ENCODE measurements at regions not wholly inside any gene's neighbourhood (a gene's known extent, or its start where the extent isn't known, plus 50 kb on each side); places are given as distances from the start of the nearest gene placed in this dataset.
"Not testable (repeated sequence)": the region's sequence is repeated elsewhere in the genome, so short reads cannot be mapped to it uniquely, and the experiment has no call there.

DNA sequence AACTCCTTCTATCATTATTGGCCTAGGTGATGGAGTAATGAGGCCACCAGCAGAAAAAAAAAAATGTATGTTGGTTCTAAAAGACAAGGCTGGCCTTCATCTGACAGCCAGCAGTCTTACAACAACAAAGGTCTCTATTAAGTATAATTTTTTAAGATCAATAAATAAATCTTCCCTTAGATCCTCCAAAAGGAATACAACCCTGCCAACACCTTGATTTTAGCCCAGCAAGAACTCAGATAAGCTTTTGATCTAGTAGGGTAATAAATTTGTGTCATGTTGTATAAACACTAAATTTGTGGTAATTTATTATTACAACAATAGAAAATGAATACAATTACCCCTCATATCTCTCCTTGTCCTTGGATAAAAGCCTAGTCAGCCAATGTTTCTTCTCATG lies 633.2 kb upstream of the FAM174A start:
- no peak for DNase-seq (ENCODE audit: low read depth)

DNA sequence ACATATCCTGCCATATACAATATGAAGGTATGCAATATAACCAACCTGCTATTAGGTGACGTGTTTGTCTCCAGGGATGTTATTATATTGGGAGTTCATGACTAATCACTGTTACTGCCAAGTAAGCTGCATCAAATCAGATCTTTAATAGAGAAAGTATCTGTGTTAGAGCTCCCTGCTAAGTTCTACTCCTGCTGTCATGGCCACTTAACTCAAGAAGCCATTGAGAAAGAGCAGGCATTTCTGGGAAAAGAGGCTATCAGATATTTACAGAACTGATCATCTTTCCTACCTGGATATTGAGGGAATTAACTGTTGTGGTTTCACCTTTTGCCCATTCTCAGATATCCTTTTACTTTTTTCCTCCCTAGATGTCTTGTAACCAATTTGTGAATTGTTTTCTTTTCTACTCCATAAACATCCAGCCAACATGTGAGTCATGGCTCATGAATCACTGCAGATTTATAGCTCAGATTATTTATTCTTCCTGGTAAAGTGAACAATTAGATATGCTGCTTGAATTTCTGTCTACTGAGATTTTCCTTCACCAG lies 634.8 kb upstream of the FAM174A start:
- DNase-seq (ENCODE audit: low read depth): no peak

DNA sequence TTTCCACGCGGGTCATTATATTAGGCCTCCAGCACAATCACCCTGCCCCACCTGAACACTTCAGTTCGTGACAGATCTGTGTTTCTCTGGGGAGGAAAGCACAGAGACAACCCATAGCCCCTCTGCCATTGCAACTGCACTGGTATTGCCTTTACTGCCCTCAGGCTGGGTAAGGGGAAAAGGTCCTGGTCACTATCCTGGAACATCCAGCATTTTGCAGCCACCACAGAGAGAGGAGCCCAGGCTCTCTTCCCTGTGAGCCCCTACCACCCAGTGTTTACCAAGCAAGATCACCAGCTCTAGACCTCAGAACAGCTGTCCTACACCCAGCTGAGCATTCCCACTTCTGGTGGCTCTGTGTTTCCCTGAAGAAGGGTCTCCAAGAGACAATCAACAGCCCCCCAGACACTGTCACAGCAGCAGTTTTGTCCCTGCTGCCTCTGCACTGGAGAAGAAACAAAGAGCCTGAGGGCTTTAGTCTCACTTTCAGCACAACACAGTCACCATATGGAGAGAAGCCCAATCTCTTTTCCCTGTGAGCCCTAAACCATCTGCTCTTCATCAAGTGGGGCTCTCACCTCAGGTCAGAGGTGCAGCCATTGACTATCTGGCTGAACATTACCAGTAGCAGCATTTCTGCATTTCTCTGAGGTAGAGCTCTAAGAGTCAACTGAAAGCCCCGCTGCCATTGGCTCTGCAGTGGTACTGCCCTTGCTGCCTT lies 655.2 kb upstream of the FAM174A start:
- DNase-seq (ENCODE audit: low read depth): no peak

DNA sequence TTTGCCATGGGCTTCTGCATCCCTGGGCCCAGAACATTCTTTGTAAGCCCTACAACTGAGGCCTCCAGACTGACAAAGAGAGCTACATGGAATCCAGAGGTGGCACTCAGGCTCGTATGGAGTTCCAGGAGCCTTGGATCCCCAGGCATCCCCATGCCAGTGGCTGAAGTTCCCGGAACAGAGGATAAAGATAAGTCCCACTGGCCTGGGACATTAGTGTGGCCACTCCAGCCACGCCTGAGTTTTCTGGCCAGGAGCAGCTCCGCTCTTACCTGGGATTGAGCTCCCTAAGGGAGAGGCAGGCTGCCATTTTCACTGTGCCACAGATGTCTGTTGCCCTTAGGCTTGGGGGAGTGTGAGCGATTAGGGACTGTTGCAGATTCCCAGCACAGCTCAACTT lies 656.3 kb upstream of the FAM174A start:
- DNase-seq (ENCODE audit: low read depth): no peak

DNA sequence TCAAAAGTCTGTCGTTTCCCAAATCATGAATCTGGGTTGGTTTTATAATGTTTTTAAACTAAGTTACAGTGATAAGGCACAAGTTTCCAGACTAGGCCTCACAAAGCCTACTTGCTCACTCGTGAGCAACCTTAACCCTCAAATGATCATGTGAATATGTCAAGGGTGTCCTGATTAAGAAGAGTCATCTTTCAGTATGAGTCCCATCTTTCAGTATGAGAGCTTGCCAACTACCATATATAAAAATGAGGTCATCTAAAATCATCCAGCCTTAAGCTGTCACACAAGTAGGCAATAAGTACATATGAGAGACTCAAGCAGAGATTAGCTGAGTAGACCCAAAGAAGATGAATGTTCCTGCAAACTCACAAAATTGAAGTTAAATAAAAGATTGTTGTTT lies 668.4 kb upstream of the FAM174A start:
- no peak for DNase-seq (ENCODE audit: low read depth)

DNA sequence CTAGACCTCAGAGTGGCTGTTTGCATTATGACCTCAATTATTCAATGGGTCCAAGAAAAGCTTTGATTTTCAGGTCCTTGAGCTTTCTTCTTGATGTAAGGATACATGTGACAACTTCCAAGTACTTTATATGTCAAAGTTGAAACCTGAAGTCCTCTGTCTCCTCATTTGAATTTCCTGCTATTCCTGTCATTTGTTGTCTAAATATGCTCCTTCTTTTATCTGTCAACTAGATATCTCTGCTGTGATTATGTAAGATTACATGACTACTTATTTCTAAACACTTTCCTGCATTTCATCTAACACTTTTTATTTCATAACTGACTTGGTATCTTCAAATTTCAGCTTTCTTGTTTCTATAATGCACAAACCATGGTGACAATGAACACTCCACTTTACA lies 670.0 kb upstream of the FAM174A start:
- no peak for DNase-seq (ENCODE audit: low read depth)

DNA sequence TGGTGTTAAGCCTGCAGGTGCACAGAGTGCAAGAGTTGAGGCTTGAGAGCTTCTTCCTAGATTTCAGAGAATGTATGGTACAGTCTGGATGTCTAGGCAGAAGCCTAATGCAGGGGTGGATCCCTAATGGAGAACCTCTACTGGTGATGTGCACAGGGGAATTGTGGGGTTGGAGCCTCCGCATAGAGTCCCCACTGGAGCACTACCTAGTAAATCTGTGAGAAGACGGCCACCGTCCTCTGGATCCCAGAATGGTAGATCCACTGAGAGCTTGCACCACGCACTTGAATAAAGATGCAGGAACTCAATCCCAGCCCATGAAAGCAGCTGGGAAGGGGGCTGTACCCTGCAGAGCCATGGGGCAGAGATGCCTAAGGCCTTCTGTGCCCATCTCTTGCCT lies 699.4 kb upstream of the FAM174A start:
- no peak for DNase-seq (ENCODE audit: low read depth)

DNA sequence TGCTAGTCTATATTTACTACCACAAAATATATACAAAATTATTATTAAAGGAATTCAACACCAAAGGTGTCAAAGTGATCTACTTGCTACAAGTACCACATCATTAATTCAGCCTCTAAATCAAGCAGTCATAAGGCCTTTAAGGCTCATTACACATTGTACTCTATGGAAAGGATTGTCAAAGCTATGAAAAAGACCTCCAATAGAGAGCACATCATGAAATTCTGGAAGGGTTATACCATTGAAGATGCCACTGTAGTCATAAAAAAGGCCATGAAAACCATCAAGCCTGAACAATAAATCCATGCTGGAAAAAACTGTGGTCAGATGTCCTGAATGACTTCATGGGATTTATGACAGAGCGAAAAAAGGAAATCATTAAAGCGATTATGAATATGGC lies 708.0 kb upstream of the FAM174A start:
- DNase-seq (ENCODE audit: low read depth): no peak

DNA sequence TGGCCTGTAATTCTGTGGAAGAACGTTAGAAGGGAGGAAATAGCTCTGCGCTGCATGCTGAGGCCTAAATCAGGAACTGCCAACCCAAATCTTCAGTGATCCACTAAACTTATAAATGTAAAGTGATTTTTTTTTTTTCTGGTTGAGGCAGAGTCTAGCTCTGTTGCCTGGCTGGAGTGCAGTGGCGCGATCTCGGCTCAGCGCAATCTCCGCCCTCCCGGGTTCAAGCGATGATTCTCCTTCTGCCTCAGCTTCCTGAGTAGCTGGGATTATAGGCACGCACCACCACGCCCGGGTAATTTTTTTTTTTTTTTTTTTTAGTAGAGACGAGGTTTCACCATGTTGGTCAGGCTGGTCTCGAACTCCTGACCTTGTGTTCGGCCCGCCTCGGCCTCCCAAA lies 717.4 kb upstream of the FAM174A start:
- no peak for DNase-seq (ENCODE audit: low read depth)

DNA sequence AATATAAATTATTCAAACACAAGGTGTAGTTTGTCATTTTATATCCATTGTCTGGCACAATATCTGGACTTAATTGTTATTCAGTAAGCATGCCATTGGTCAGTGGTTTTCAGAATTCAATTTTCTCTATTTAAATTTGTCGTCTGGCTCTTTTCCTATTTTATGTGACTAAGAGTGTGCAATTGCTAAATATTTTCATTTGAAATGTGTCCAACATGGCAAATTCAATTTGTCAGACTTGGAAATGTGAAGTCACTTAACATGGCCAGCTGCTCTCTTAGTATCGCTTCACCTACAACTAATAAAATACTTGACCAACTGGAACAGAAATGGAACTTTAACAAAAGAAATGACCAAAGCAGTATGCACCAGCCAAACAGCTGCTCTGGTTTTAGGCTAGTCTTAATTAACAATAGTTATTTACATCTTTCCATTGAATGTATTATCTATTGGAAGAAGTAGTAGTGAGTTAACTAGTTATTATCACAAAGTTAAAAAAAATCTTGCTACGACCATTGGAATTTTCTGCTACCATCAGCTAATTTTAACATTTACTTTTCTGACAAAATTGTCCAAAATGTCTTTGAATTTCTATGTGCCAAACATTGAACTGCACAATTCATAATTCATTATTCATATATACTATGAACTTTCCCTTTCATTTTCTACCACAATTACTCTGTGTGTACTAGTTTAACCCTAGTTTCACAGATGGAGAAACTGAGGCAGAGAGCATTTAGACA lies 720.7 kb upstream of the FAM174A start:
- no peak for DNase-seq (ENCODE audit: low read depth)

DNA sequence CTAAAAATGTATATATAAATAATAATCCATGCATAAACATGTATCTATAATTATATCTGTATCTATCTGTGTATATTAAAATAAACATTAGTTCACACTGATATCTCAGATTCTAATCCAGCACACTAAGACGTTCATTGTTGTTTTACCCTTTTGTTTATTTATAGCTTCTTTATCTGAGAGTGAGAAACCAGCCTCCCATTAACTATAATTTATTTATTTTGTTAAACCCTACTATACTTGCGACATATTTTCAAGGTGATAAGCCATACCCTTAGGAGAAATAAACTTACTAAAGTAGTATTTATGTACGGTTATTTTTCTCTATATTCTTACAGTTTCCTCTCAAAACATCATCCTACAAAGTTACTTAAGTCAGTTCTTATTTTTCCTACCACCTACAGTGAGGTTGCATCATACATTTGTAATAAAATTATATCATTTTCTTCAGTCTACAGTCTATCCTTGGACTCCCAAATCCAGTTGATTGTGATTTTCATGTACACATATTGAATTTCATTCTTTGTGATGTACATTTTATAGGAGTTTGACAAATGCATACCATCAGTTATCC lies 726.4 kb upstream of the FAM174A start:
- no peak for DNase-seq (ENCODE audit: low read depth)

DNA sequence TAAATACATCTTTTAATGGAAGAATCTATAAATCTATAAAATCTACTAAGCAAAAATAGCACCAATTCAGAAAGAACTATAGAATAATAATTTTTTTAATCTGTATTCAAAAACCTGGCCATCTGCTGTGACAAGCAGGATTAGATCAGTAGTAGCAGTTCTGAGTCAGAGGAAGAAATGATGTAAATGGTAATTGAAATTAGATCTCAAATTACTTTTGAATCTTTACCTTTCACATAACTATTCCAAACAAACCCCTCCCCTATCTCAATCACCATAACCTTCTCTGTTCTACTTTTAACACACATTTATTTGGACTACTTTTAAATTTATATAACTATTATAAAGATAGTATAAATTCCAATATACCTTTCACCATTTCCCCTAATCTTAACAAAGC lies 727.8 kb upstream of the FAM174A start:
- DNase-seq (ENCODE audit: low read depth): no peak

DNA sequence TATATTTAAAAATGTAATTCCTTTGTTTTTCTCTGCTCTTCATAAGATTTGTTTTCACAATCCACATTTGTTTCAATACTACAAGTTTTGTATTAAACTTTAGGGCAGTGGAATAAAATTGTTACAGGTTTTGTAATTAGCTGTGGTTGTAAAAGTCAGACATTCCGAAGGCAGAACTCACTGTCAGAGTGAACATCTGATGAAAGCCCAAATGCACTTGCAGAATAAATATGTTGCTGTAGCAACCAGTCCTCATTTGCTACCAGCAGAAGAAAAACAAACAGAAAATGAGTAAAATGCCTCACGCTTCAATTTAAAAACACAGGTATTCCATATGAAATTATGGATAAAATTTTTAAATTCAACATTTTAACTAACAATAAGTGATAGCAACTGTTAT lies 740.1 kb upstream of the FAM174A start:
- no peak for DNase-seq (ENCODE audit: low read depth)

DNA sequence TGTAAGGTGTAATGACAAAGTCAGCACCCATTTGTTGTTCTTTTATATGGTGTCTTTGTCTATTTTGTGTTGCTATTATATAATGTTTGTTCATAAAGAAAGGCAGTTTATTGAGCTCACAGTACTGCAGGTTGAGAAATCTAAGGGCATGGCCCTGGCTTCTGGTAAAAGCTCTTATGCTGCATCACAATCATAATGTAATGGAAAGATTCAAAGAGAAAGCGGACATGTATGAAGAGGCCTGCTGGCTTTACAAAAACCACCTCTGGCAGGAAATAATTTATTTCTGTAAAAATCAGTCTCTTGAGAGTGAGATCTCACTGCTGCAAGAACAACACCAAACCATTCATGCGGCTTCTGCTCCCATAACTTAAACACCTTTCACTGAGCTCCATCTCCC lies 746.7 kb upstream of the FAM174A start:
- DNase-seq (ENCODE audit: low read depth): no peak

DNA sequence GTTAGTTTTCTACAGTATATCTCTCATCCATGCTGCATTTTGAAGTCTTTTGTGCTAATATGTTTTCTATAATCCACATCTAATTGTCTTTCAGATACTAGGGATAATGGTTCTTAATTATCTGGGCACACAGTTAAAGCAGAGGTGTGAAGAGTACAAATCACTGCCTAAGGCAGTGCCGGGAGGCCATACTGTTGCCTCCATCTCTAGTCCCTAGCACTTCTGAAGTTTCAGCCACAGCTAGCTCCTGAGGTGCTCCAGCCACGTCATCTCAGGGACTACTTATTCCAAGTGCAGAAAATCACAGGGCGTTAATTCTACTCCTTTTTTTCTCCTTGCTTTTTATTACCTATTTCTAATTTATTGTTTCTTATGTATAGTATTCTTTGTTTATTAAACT lies 760.0 kb upstream of the FAM174A start:
- no peak for DNase-seq (ENCODE audit: low read depth)

DNA sequence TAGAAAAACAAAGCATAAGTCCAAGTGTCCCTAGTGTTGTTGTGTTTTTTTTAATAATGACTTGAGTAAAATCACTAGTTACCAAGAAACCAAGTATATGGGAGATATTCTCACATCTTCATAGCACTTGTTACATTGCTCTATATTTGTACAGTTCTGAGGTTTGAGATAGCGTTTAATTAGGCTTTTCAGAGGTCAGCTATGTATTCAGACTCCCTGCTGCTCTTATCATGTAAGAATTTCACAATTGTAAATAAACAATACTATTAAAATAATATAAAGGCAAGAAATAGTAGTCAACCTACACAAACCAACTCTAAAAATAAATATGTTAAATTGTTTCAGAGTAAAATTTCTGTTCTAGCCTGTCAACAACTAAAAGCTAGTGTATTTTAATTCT lies 761.9 kb upstream of the FAM174A start:
- no peak for DNase-seq (ENCODE audit: low read depth)

DNA sequence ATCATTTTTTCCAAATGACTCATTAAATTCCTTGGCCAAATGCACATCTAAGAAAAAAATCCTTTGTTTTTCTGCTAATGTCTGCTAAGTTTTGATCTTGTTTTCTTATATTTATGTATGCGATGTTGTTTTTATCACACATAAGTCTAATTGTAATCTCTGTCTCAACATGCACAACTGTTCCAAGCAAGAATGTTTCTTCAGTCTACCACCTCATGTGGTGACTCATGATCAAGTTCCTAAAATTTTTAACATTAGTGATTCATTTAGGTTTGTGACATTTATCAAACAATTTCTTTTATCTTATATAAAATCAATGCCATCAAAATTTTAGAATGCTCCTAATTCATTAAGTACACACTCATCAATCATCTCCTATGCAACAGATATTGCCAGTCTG lies 763.9 kb upstream of the FAM174A start:
- no peak for DNase-seq (ENCODE audit: low read depth)

DNA sequence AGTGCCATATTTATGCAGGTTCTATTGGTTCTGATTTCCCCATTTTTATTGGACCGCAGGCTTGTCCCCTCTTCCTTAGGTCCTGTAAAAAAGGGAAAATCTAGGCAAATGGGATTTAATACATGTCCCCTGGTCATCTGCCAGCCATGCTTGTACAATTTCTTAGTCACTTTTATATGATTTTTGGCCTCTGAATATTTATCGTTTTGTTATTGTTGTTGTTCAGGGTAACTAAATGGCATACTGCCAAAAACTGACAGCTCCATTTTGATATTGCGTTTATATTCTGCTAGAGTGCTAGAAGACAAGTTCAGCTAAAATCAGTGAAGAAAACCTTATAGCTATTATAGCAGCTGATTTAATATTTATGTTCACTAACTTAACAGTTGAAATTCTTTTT lies 770.2 kb upstream of the FAM174A start:
- DNase-seq (ENCODE audit: low read depth): no peak

DNA sequence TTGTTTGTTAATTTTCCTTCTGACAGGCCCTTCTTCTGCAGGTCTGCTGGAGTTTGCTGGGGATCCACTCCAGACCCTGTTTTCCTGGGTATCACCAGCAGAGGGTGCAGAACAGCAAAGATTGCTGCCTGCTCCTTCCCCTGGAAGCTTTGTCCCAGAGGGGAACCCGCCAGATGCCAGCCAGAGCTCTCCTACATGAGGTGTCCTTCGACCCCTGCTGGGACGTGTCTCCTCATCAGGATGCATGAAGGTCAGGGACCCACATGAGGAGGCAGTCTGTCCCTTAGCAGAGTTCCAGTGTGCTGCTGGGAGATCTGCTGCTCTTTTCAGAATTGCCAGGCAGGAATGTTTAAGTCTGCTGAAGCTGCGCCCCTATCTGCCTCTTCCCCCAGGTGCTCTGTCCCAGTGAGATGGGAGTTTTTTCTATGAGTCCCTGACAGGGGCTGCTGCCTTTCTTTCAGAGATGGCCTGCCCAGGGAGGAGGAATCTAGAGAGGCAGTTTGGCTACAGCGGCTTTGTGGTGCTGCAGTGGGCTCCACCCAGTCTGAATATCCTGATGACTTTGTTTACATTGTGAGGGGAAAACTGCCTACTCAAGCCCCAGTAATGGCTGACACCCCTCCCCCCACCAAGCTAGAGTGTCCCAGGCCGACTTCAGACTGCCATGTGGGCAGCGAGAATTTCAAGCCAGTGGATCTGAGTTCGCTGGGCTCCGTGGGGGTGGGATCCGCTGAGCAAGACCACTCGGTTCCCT lies 772.0 kb upstream of the FAM174A start:
- no peak for DNase-seq (ENCODE audit: low read depth)

DNA sequence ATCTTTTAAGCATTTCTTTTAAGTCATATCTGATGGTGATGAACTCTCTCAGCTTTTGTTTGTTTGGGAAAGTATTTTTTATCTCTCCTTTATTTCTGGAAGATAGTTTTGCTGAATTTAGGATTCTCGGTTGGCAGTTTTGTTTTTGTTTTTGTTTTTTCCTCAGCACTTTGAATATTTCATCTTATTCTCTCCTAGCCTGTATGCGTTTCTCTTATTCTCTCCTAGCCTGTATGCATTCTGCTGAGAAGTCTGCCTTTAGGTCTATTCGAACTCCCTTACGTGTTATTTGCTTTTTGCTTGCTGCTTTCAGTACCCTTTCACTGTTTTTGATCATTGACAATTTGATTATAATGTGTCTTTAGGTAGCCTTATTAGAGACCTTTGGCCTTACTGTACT lies 787.8 kb upstream of the FAM174A start:
- no peak for DNase-seq (ENCODE audit: low read depth)

DNA sequence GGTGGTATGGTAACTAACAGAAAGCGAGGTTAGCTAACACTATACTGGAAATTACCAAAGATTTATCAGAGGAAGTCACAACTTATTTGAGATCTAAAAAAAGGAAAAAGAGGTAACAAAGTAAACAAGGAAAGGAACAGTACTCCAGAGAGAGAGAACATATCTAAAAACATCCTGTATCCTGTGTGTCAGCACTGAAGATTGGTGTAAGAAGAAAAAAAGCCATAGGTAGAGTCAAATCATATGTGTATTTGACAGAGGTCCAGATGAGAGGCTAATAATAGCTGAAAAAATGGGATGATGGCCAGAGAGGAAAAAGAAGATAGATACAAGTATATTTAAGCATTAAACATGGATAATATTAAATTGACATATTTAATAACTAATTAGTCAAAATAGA lies 802.0 kb upstream of the FAM174A start:
- DNase-seq (ENCODE audit: low read depth): not testable (repeated sequence)

DNA sequence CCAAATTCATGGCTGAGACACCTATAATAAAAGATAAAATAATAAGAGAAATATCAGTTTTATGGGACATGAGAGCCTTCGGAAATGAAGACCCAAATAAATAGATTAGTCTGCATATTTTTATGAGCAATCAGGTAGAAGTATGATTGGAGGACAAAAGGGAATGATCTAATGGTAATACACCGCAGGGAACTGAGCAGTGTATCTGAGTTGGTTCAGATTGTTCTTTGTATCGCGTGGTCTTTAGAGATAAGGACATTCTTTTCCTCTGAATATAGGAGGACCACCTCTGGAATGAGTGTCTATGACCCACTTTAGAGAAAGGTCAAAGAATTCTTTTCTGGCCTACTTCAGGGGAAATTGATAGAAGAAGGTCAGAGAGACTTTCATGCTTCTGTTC lies 801.8 kb upstream of the CHD1 start:
- not testable (repeated sequence) for DNase-seq (ENCODE audit: low read depth)
